Common myeloid progenitor, CD34-positive (primary cell): ENCODE measurements at regions not wholly inside any gene's neighbourhood (a gene's known extent, or its start where the extent isn't known, plus 50 kb on each side); places are given as distances from the start of the nearest gene placed in this dataset.

Experiments used
- CTCF ChIA-PET: fragments of 350-600 bp; sonication (Branson Sonifier 250); formaldehyde crosslinking; loops from one replicate; lab custom pipeline; 2021; ENCODE audit warnings: antibody characterized with exemption; lab: Charles Lee
- POLR2A ChIA-PET: fragments of 350-600 bp; sonication (Branson Sonifier 250); formaldehyde crosslinking; loops from one replicate; lab custom pipeline; 2021; ENCODE audit warnings: antibody characterized with exemption; lab: Charles Lee
- DNase-seq, 3 donors: peaks; one replicate each; pipeline versions ENCODE4 v3.0.0 to v3.0.0-alpha.2; 2013
- H3K27ac ChIP-seq, 2 experiments: 1 replicate in 1 of 2; 2 replicates in 1 of 2; pipeline ENCODE4 v1.7.0; 2013; ENCODE audit warnings: inconsistent platforms in 2 of 2, low read length in 2 of 2, mild to moderate bottlenecking in 2 of 2, low read depth in 1 of 2, moderate library complexity in 1 of 2; ENCODE audit not compliant: severe bottlenecking in 2 of 2, insufficient read depth in 1 of 2, poor library complexity in 1 of 2
- H3K27me3 ChIP-seq, 5 experiments: replicated peaks in 2 of 5; 1 replicate in 3 of 5; 2 replicates in 2 of 5; pipeline versions ENCODE4 v1.6.1 to v1.7.0; 2013; ENCODE audit warnings: low read length in 4 of 5, mild to moderate bottlenecking in 2 of 5, moderate library complexity in 2 of 5, inconsistent platforms in 1 of 5; ENCODE audit not compliant: insufficient read depth in 5 of 5, control insufficient read depth in 4 of 5
- H3K36me3 ChIP-seq, 4 experiments: 1 replicate in 2 of 4; 2 replicates in 2 of 4; pipeline versions ENCODE4 v1.6.1 to v1.7.0; 2013; ENCODE audit warnings: low read length in 3 of 4, control low read depth in 1 of 4, mild to moderate bottlenecking in 1 of 4; ENCODE audit not compliant: control insufficient read depth in 4 of 4, insufficient read depth in 4 of 4
- H3K4me1 ChIP-seq, 4 experiments: 1 replicate in 3 of 4; 2 replicates in 1 of 4; pipeline versions ENCODE4 v1.6.1 to v1.7.1; 2013; ENCODE audit warnings: low read length in 3 of 4, mild to moderate bottlenecking in 3 of 4, control low read depth in 1 of 4, inconsistent platforms in 1 of 4, moderate library complexity in 1 of 4; ENCODE audit not compliant: control insufficient read depth in 4 of 4, insufficient read depth in 4 of 4; ENCODE audit errors: control extremely low read depth in 1 of 4
- H3K4me3 ChIP-seq, 7 experiments: 1 replicate in 4 of 7; 2 replicates in 3 of 7; pipeline versions ENCODE4 v1.5.1 to v1.7.0; 2013; ENCODE audit warnings: mild to moderate bottlenecking in 7 of 7, low read length in 6 of 7, moderate library complexity in 6 of 7, inconsistent platforms in 2 of 7, low read depth in 2 of 7, control low read depth in 1 of 7; ENCODE audit not compliant: insufficient read depth in 4 of 7, control insufficient read depth in 1 of 7; ENCODE audit errors: extremely low read depth in 1 of 7
- H3K9me3 ChIP-seq, 5 experiments: 1 replicate in 4 of 5; 2 replicates in 1 of 5; pipeline versions ENCODE4 v1.6.1 to v1.7.1; 2013; ENCODE audit warnings: low read length in 4 of 5, mild to moderate bottlenecking in 2 of 5, inconsistent platforms in 1 of 5, low read depth in 1 of 5, moderate library complexity in 1 of 5; ENCODE audit not compliant: control insufficient read depth in 4 of 5, insufficient read depth in 2 of 5; ENCODE audit errors: control extremely low read depth in 1 of 5
- WGBS: methylation state at CpG from one replicate; pipeline ENCODE4 v1.1.5; 2013; ENCODE audit not compliant: insufficient coverage; 5-methylcytosine and 5-hydroxymethylcytosine counted together

DNA sequence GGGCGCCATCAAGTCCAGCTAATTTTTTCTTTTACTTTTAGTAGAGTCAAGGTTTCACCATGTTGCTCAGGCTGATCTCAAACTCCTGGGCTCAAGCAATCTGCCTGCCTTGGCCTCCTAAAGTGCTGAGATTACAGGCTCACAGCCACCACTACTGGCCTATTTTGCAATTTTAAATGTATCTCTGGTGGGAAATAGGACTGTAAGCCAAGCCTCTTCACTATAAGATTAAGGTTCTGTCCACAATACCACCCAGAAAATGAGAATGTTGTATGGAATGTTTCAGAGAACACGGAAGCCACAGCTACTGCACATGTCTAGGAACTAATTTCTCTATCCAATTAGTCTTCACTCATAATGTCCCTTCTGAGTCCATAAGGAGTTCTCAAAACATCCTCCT lies 607.3 kb downstream of the PRELID2 start:
- no peaks in the 10 kb centered on the region for H3K4me1 ChIP-seq
- POLR2A ChIA-PET: no interaction called here
- CTCF ChIA-PET: no interaction called here
- DNase-seq: no peak
- no peak overlapping the region for H3K4me3 ChIP-seq
- no peak overlapping the region for H3K27ac ChIP-seq
- H3K36me3 ChIP-seq: no peaks in the 10 kb centered on the region
- no peaks in the 10 kb centered on the region for H3K27me3 ChIP-seq
- H3K9me3 ChIP-seq: no peaks in the 10 kb centered on the region
- 89% methylated on average over 1 of the region's 2 CpGs for WGBS

DNA sequence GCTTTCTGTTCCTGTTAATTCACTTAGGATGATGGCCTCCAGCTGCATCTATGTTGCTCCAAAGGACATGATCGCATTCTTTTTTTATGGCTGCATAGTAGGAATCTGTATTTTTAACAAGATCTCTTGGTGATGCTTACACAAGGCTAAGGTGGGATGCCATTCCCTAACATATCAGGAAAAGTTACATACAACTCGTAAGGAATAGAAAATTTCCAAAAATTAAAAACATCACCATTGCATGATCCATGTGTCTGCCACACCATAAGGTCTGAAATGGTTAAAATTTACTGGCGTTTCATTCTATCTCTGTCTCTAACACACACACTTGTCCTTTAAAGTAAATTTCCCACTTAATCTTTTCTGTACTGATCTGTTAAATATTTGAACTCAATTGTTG lies 608.4 kb downstream of the PRELID2 start:
- H3K4me1 ChIP-seq: no peaks in the 10 kb centered on the region
- 100% methylated on average over 1 of the region's 3 CpGs for WGBS
- H3K27me3 ChIP-seq: no peaks in the 10 kb centered on the region
- H3K27ac ChIP-seq: no peak overlapping the region
- POLR2A ChIA-PET: no interaction called here
- H3K4me3 ChIP-seq: no peak overlapping the region
- CTCF ChIA-PET: interaction anchor here (0.6 kb wide), 1 partner anchor 1365 kb away, joined by 3 read pairs; no protein-coding TSS in a partner anchor
- no peaks in the 10 kb centered on the region for H3K9me3 ChIP-seq
- no peak for DNase-seq
- no peaks in the 10 kb centered on the region for H3K36me3 ChIP-seq

- POLR2A ChIA-PET: no interaction called here
- Histone ChIP-seq H3K36me3 (no peaks in the 10 kb centered on the region), H3K9me3 (no peaks in the 10 kb centered on the region), H3K4me1 (no peaks in the 10 kb centered on the region), H3K27ac (no peak overlapping the region), H3K4me3 (no peak overlapping the region), H3K27me3 (no peaks in the 10 kb centered on the region)
- 88% methylated on average over 1 of the region's 1 CpG for WGBS
- CTCF ChIA-PET: no interaction called here
- DNase-seq: no peak
Observed at GRCh38 chr5:145225529-145225928, 609.6 kb downstream of the PRELID2 start.

GRCh38 chr5:145223582-145223981 lies 611.6 kb downstream of the PRELID2 start:
- ChIA-PET CTCF (no interaction called here), POLR2A (no interaction called here)
- no peak overlapping the region for H3K27ac ChIP-seq
- no peaks in the 10 kb centered on the region for H3K27me3 ChIP-seq
- no peaks in the 10 kb centered on the region for H3K9me3 ChIP-seq
- no CpG with 5 or more reads among the region's 3 CpGs for WGBS
- no peak overlapping the region for H3K4me3 ChIP-seq
- no peaks in the 10 kb centered on the region for H3K36me3 ChIP-seq
- no peak for DNase-seq
- H3K4me1 ChIP-seq: no peaks in the 10 kb centered on the region

- no peaks in the 10 kb centered on the region for H3K4me1 ChIP-seq
- no peak for DNase-seq
- POLR2A ChIA-PET: no interaction called here
- H3K36me3 ChIP-seq: no peaks in the 10 kb centered on the region
- H3K27ac ChIP-seq: no peak overlapping the region
- H3K9me3 ChIP-seq: no peaks in the 10 kb centered on the region
- no peak overlapping the region for H3K4me3 ChIP-seq
- CTCF ChIA-PET: no interaction called here
- H3K27me3 ChIP-seq: no peaks in the 10 kb centered on the region
Observed at GRCh38 chr5:145222622-145223021, 612.5 kb downstream of the PRELID2 start.

DNA sequence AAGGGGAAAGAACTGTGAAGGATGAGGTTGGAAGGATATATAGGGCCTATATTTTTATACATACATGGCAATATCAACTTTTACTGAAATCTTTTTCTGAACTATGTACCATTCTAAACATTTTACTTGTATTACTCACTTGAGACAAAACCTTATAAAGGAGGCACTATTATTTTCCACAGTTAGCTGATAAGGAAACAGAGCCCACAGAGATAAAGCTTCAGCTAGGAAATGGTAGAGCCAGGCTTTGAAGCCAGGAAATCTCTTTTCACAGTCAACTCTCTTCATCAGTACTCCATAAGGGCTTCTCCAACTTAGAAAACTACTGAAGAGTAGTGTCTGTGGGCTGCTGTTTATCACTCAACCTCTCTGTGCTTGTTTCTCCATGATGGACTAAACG lies 613.7 kb downstream of the PRELID2 start:
- Histone ChIP-seq H3K36me3 (no peaks in the 10 kb centered on the region), H3K9me3 (no peaks in the 10 kb centered on the region), H3K27me3 (no peaks in the 10 kb centered on the region), H3K4me1 (no peaks in the 10 kb centered on the region), H3K4me3 (no peak overlapping the region), H3K27ac (no peak overlapping the region)
- DNase-seq: no peak
- no CpG with 5 or more reads among the region's 1 CpG for WGBS
- ChIA-PET CTCF (no interaction called here), POLR2A (no interaction called here)

DNA sequence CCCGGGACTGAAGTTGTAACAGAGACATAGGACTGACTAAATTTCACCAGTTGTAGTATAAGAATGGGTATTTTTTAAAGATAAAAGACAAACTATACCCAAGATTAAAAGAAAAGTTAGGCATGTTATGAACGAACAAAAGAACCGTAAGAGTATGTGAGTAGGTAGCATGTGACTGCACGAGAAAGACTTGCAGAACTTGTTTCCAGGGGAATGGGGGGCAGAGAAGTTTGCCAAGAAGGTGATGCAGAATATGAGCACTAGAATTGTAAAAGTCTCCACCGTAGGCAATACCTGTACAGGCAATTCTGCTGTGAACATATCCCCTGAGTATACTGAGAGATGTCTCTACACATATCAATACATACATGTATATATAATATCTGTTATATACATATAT lies 614.7 kb downstream of the PRELID2 start:
- WGBS: 100% methylated on average over 3 of the region's 5 CpGs
- H3K36me3 ChIP-seq: no peaks in the 10 kb centered on the region
- H3K27me3 ChIP-seq: no peaks in the 10 kb centered on the region
- POLR2A ChIA-PET: no interaction called here
- CTCF ChIA-PET: no interaction called here
- peaks cover 0 to under 1% (median 0%) of the 10 kb centered on the region in 5 experiments for H3K9me3 ChIP-seq
- DNase-seq: no peak
- H3K4me1 ChIP-seq: no peaks in the 10 kb centered on the region
- H3K27ac ChIP-seq: no peak overlapping the region
- no peak overlapping the region for H3K4me3 ChIP-seq
